Body of pancreas (tissue), 4 donors: ENCODE measurements at regions not wholly inside any gene's neighbourhood (a gene's known extent, or its start where the extent isn't known, plus 50 kb on each side); places are given as distances from the start of the nearest gene placed in this dataset.

Source experiments
- ATAC-seq: fragments of 150-250 bp; one replicate; pipeline ENCODE4 v1.9.1; 2016
- DNase-seq, 4 donors: peaks; one replicate each; pipeline ENCODE4 v3.0.0-alpha.2; 2019
- H3K27ac ChIP-seq, 4 donors: fragments of 200-600 bp; sonication (generic); 1 replicate in 3 of 4; 2 replicates in 1 of 4; pipeline versions ENCODE4 v1.5.1 to v1.6.1; 2016 to 2019; ENCODE audit warnings: mild to moderate bottlenecking in 1 of 4, mixed read lengths in 1 of 4, moderate library complexity in 1 of 4
- H3K27me3 ChIP-seq, 2 donors: fragments of 200-600 bp; sonication (generic); one replicate each; pipeline ENCODE4 v1.6.0; 2016; ENCODE audit warnings: mild to moderate bottlenecking in 1 of 2
- H3K36me3 ChIP-seq, 2 donors: fragments of 200-600 bp; sonication (generic); replicated peaks in 1 of 2; 2 replicates each; pipeline ENCODE4 v1.5.1; 2016; ENCODE audit warnings: low read depth in 2 of 2; ENCODE audit not compliant: insufficient read depth in 1 of 2
- H3K4me1 ChIP-seq: fragments of 200-600 bp; sonication (generic); one replicate; pipeline ENCODE4 v1.6.0; 2016
- H3K4me3 ChIP-seq, 2 donors: fragments of 200-600 bp; sonication (generic); 1 replicate in 1 of 2; 2 replicates in 1 of 2; pipeline ENCODE4 v1.5.1; 2016 to 2019
- H3K9me3 ChIP-seq, 3 donors: fragments of 200-600 bp; sonication (generic); 1 replicate in 2 of 3; 2 replicates in 1 of 3; pipeline ENCODE4 v1.5.1; 2016
- POLR2A ChIP-seq, 3 donors: fragments of 450-650 bp; IDR thresholded peaks; one replicate each; pipeline ENCODE4 v1.6.1; 2016; ENCODE audit warnings: antibody characterized with exemption in 3 of 3, mild to moderate bottlenecking in 2 of 3
- WGBS, 2 donors: methylation state at CpG; one replicate each; pipeline ENCODE4 v1.1.5; 2017; 5-methylcytosine and 5-hydroxymethylcytosine counted together
- intact Hi-C: fragments of 100-400 bp; cut with DNase I; formaldehyde crosslinking; loops from one replicate; pipeline ENCODE4 v1.15.1; 2023
- TF ChIP-seq, protein P1 (sequence below), 7 experiments: fragments of 450-650 bp in 4 of 7; fragments of 200-600 bp in 3 of 7; sonication (generic) in 3 of 7; IDR thresholded peaks; one replicate each; pipeline ENCODE4 v1.5.1; 2016 to 2019; ENCODE audit warnings: antibody characterized with exemption in 7 of 7

GRCh38 chr10:88213065-88213605 is 349.7 kb downstream of the PTEN start:
- H3K27me3 ChIP-seq = no peaks in the 10 kb centered on the region
- DNase-seq (no peak), ATAC-seq (no peak)
- peaks cover 3% of the 10 kb centered on the region for H3K4me1 ChIP-seq
- no peaks in the 10 kb centered on the region for H3K9me3 ChIP-seq
- no peak overlapping the region for H3K4me3 ChIP-seq
- intact Hi-C loops = no loop called here
- WGBS, 2 donors = 85 to 90% methylated on average over 6 of the region's 6 CpGs
- no peak for TF ChIP-seq POLR2A (IDR thresholded peaks at IDR 0.05)
- TF ChIP-seq, protein P1, sequence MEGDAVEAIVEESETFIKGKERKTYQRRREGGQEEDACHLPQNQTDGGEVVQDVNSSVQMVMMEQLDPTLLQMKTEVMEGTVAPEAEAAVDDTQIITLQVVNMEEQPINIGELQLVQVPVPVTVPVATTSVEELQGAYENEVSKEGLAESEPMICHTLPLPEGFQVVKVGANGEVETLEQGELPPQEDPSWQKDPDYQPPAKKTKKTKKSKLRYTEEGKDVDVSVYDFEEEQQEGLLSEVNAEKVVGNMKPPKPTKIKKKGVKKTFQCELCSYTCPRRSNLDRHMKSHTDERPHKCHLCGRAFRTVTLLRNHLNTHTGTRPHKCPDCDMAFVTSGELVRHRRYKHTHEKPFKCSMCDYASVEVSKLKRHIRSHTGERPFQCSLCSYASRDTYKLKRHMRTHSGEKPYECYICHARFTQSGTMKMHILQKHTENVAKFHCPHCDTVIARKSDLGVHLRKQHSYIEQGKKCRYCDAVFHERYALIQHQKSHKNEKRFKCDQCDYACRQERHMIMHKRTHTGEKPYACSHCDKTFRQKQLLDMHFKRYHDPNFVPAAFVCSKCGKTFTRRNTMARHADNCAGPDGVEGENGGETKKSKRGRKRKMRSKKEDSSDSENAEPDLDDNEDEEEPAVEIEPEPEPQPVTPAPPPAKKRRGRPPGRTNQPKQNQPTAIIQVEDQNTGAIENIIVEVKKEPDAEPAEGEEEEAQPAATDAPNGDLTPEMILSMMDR (IDR thresholded peaks at IDR 0.05) = no peak
- H3K36me3 ChIP-seq = no peaks in the 10 kb centered on the region
- no peak overlapping the region for H3K27ac ChIP-seq

DNA sequence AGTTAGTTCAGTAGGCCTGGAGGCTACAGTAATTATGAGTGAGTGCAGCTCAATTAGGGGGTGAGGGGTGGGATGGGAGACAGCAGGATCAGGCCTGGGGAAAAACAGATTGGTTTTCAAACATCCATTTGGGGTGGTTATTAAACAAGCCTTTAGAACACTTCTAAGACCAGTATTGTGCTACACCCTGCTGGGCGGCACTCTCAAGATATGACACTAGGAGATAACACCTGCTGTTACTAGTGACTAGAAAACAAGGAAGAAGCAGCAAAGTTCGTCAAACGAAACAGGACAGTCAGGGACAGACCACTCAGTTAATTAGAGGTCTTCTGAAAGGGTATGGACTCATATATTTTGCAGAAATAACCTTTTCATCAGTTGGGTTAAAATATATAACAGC is 353.6 kb downstream of the PTEN start:
- DNase-seq = no peak
- TF ChIP-seq, protein P1 (IDR thresholded peaks at IDR 0.05) = no peak
- Histone ChIP-seq H3K4me3 (no peak overlapping the region), H3K4me1 (peaks cover 11% of the 10 kb centered on the region), H3K36me3 (no peaks in the 10 kb centered on the region), H3K27me3 (no peaks in the 10 kb centered on the region), H3K9me3 (no peaks in the 10 kb centered on the region), H3K27ac (no peak overlapping the region)
- no peak for ATAC-seq
- intact Hi-C loops = no loop called here
- 81 to 82% methylated on average over 3 of the region's 3 CpGs for WGBS, 2 donors

DNA sequence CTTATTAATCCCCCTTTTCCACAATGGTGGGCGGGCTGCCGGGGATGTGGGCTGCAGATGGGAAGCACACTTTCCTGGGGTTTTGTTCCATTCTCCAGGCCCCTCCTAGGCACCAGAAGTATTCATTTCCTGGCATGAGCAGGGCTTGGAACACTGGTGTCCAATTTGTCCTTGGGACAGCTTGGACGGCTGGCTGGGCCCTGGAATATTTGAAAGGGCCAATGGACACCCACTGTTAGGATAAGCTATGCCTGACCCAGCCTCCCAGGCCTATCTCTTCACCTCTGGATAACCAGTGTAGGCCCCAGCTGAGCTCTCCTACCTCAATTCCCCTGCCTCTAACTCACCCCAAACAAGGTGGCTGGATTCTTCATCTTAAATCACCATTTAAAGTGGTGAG is 354.9 kb downstream of the PTEN start:
- Histone ChIP-seq H3K27me3 (no peaks in the 10 kb centered on the region), H3K36me3 (no peaks in the 10 kb centered on the region), H3K27ac (no peak overlapping the region), H3K4me3 (no peak overlapping the region), H3K4me1 (peaks cover 14% of the 10 kb centered on the region), H3K9me3 (no peaks in the 10 kb centered on the region)
- WGBS, 2 donors = 73 to 95% methylated on average over 2 to 3 of the region's 3 CpGs
- peak in 3 of 4 donors; percentile 8 to 31 (median 20) for DNase-seq
- no peak for TF ChIP-seq POLR2A (IDR thresholded peaks at IDR 0.05)
- TF ChIP-seq, protein P1 (IDR thresholded peaks at IDR 0.05) = no peak
- intact Hi-C loops = no loop called here
- peak; percentile 50 for ATAC-seq

- Histone ChIP-seq H3K27me3 (no peaks in the 10 kb centered on the region), H3K9me3 (no peaks in the 10 kb centered on the region), H3K27ac (no peak overlapping the region), H3K36me3 (no peaks in the 10 kb centered on the region), H3K4me3 (no peak overlapping the region), H3K4me1 (peaks cover 14% of the 10 kb centered on the region)
- TF ChIP-seq, protein P1 (IDR thresholded peaks at IDR 0.05) = no peak
- no peak for TF ChIP-seq POLR2A (IDR thresholded peaks at IDR 0.05)
- ATAC-seq (no peak), DNase-seq (no peak)
- intact Hi-C loops = no loop called here
- WGBS, 2 donors = 91 to 100% methylated on average over 2 of the region's 2 CpGs
Observed at GRCh38 chr10:88219753-88220152, 356.3 kb downstream of the PTEN start.
